MM.1S (cell line): ENCODE measurements at regions not wholly inside any gene's neighbourhood (a gene's known extent, or its start where the extent isn't known, plus 50 kb on each side); places are given as distances from the start of the nearest gene placed in this dataset.

ENCODE experiments used
- DNase-seq: peaks from one replicate; pipeline ENCODE4 v3.0.0-alpha.2; 2015
- H2AFZ ChIP-seq: fragments of 300-600 bp; sonication (generic); 2 replicates; pipeline ENCODE4 v1.6.0; 2016; ENCODE audit warnings: antibody characterized with exemption, low read length
- H3F3A ChIP-seq: fragments of 300-600 bp; sonication (generic); 2 replicates; pipeline ENCODE4 v1.6.1; 2016; ENCODE audit warnings: mild to moderate bottlenecking, antibody characterized with exemption, low read length, moderate library complexity, mixed read lengths; ENCODE audit not compliant: insufficient read depth
- H3K27ac ChIP-seq: fragments of 300-600 bp; sonication (generic); 2 replicates; pipeline ENCODE4 v1.5.1; 2016; ENCODE audit warnings: mild to moderate bottlenecking, low read length
- H3K27me3 ChIP-seq: fragments of 300-600 bp; sonication (generic); replicated peaks from 2 replicates; pipeline ENCODE4 v1.6.0; 2016; ENCODE audit warnings: low read length; ENCODE audit not compliant: insufficient read depth
- H3K36me3 ChIP-seq: fragments of 300-600 bp; sonication (generic); replicated peaks from 2 replicates; pipeline ENCODE4 v1.6.1; 2016; ENCODE audit warnings: mild to moderate bottlenecking, low read length, mixed read lengths; ENCODE audit not compliant: insufficient read depth
- H3K4me1 ChIP-seq: fragments of 300-600 bp; sonication (generic); 2 replicates; pipeline ENCODE4 v1.6.1; 2016; ENCODE audit warnings: low read length, mixed read lengths
- H3K4me2 ChIP-seq: fragments of 300-600 bp; sonication (generic); 2 replicates; pipeline ENCODE4 v1.6.0; 2016; ENCODE audit warnings: low read depth, low read length
- H3K4me3 ChIP-seq: fragments of 300-600 bp; sonication (generic); 2 replicates; pipeline ENCODE4 v1.5.1; 2016; ENCODE audit warnings: low read length, mixed read lengths
- H3K79me2 ChIP-seq: fragments of 300-600 bp; sonication (generic); 2 replicates; pipeline ENCODE4 v1.6.1; 2016; ENCODE audit warnings: mixed run types, low read length, mixed read lengths
- H3K9ac ChIP-seq: fragments of 300-600 bp; sonication (generic); 2 replicates; pipeline ENCODE4 v1.6.1; 2016; ENCODE audit warnings: low read length, mixed read lengths
- H3K9me2 ChIP-seq: fragments of 300-600 bp; sonication (generic); replicated peaks from 2 replicates; pipeline ENCODE4 v1.6.1; 2016; ENCODE audit warnings: mild to moderate bottlenecking, low read length, mixed read lengths; ENCODE audit not compliant: insufficient read depth
- H3K9me3 ChIP-seq: fragments of 300-600 bp; sonication (generic); replicated peaks from 2 replicates; pipeline ENCODE4 v1.6.1; 2016; ENCODE audit warnings: mild to moderate bottlenecking, low read length, mixed read lengths; ENCODE audit not compliant: insufficient read depth
- H4K20me1 ChIP-seq: fragments of 300-600 bp; sonication (generic); 2 replicates; pipeline ENCODE4 v1.6.1; 2016; ENCODE audit warnings: mild to moderate bottlenecking, low read length, moderate library complexity, mixed read lengths; ENCODE audit not compliant: insufficient read depth
- EZH2 ChIP-seq: fragments of 300-600 bp; sonication (generic); optimal IDR thresholded peaks from 2 replicates; pipeline ENCODE3; 2017; ENCODE audit warnings: low read depth, mild to moderate bottlenecking, antibody characterized with exemption, low read length, mixed read lengths
- EZH2phosphoT487 ChIP-seq: fragments of 300-600 bp; sonication (generic); IDR thresholded peaks from 2 replicates; pipeline ENCODE4 v1.6.1; 2018; ENCODE audit warnings: antibody characterized with exemption, low read length
- TF ChIP-seq, protein P1 (sequence below): fragments of 300-600 bp; sonication (generic); IDR thresholded peaks from 2 replicates; pipeline ENCODE4 v1.5.1; 2016; ENCODE audit warnings: antibody characterized with exemption, low read length, mixed read lengths

DNA sequence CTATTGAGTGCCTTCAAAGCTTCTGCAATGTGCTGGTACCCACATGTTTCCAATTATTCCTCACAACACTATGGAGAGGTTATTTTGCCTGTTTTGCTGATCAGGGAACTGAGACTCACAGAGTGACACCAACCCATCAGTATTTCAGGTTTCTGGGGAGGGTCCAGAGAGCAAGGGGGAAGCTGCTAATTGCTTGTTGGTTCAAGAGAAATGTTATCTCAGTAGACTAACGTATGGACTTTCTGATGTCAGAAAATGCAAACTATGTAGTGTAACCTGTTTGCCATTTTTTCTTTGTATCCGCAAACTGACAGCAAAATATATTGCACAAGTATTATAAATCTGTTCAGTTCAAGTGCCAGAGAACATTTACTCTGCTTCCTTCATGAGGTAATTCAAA, 108.3 kb upstream of the MSX2 start:
- no peaks in the 10 kb centered on the region for H3K79me2 ChIP-seq
- no peaks in the 10 kb centered on the region for H3F3A ChIP-seq
- H3K27ac ChIP-seq: no peak overlapping the region
- no peaks in the 10 kb centered on the region for H3K4me1 ChIP-seq
- H3K4me3 ChIP-seq: no peak overlapping the region
- no peak for DNase-seq
- no peaks in the 10 kb centered on the region for H3K27me3 ChIP-seq
- H3K36me3 ChIP-seq: no peaks in the 10 kb centered on the region
- no peaks in the 10 kb centered on the region for H3K9me2 ChIP-seq
- TF ChIP-seq EZH2phosphoT487 (no peak), EZH2 (no peak)
- TF ChIP-seq, protein P1, sequence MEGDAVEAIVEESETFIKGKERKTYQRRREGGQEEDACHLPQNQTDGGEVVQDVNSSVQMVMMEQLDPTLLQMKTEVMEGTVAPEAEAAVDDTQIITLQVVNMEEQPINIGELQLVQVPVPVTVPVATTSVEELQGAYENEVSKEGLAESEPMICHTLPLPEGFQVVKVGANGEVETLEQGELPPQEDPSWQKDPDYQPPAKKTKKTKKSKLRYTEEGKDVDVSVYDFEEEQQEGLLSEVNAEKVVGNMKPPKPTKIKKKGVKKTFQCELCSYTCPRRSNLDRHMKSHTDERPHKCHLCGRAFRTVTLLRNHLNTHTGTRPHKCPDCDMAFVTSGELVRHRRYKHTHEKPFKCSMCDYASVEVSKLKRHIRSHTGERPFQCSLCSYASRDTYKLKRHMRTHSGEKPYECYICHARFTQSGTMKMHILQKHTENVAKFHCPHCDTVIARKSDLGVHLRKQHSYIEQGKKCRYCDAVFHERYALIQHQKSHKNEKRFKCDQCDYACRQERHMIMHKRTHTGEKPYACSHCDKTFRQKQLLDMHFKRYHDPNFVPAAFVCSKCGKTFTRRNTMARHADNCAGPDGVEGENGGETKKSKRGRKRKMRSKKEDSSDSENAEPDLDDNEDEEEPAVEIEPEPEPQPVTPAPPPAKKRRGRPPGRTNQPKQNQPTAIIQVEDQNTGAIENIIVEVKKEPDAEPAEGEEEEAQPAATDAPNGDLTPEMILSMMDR: no peak
- no peaks in the 10 kb centered on the region for H4K20me1 ChIP-seq
- no peak overlapping the region for H3K4me2 ChIP-seq
- H3K9me3 ChIP-seq: no peaks in the 10 kb centered on the region
- H2AFZ ChIP-seq: no peak overlapping the region
- no peak overlapping the region for H3K9ac ChIP-seq

DNA sequence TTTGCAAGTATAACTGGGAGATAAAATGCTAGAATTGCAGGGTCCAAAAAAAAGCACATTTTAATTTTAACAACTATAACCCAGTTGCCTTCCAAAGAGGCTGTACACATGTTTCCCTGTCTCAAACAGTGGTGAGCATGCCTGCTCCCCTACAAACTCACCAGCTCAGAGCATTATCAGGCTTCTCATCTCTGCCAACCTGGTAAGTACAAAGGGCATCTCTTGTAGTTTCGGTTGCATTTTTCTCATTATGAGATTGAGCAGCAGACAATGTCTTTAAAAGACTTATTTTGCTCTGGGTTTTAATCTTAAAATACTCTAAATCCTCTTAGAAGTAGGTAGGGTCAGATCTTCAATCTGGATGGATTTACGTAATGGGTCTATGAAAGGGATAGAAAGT, 107.1 kb upstream of the MSX2 start:
- TF ChIP-seq, protein P1: no peak
- no peak for TF ChIP-seq EZH2phosphoT487
- TF ChIP-seq EZH2: no peak
- Histone ChIP-seq H3K4me2 (peak overlapping the region; percentile 16; the same call in 1 of the 2 replicates), H3K36me3 (no peaks in the 10 kb centered on the region)

DNA sequence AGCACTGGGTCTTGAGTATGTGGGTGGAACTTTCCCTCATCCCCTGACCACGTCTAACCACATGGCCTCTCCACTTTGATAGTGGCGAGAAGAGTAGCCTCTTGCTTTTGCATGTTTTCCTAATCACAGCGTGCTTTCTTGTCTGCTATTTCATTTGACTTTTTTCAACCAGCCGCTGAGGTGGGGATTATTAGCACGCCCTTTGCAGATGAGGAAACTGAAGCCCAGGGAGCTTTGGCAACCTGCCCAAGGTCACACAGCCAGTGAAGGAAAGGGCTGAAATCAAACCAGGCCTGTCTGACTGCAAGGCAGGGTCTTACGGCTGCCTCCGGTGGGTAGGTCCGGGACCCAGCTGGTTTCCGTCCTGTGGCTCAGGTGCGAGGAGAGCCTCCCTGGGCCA, 106.5 kb upstream of the MSX2 start:
- Histone ChIP-seq H3K36me3 (no peaks in the 10 kb centered on the region), H3K4me1 (peaks cover 5% of the 10 kb centered on the region; the same call in 1 of the 2 replicates), H3K27ac (peak overlapping the region; percentile 28; the same call in 1 of the 2 replicates), H3K4me2 (no peak overlapping the region), H3K4me3 (no peak overlapping the region), H3K79me2 (no peaks in the 10 kb centered on the region), H3K9me2 (no peaks in the 10 kb centered on the region), H3F3A (0 out of 2 replicates have a peak, but pooled peaks cover 5% of the 10 kb centered on the region), H3K27me3 (no peaks in the 10 kb centered on the region), H4K20me1 (no peaks in the 10 kb centered on the region), H2AFZ (0 out of 2 replicates have a peak overlapping the region, but pooled peaks have one; percentile 14), H3K9me3 (no peaks in the 10 kb centered on the region), H3K9ac (no peak overlapping the region)
- TF ChIP-seq EZH2: no peak
- TF ChIP-seq, protein P1: no peak
- no peak for TF ChIP-seq EZH2phosphoT487
- peak; percentile 32 for DNase-seq

More for the DNA sequence above, 107.1 kb upstream of the MSX2 start:
- no peaks in the 10 kb centered on the region for H3K9me3 ChIP-seq
- no peak overlapping the region for H3K4me3 ChIP-seq
- peak; percentile 57 for DNase-seq
- H4K20me1 ChIP-seq: no peaks in the 10 kb centered on the region
- H3K79me2 ChIP-seq: no peaks in the 10 kb centered on the region
- no peak overlapping the region for H3K9ac ChIP-seq
- peaks cover 2% of the 10 kb centered on the region; the same call in 1 of the 2 replicates for H3K4me1 ChIP-seq
- H3F3A ChIP-seq: 0 out of 2 replicates have a peak, but pooled peaks cover 1% of the 10 kb centered on the region
- peak overlapping the region; percentile 14; the same call in 1 of the 2 replicates for H2AFZ ChIP-seq
- H3K27ac ChIP-seq: peak overlapping the region; percentile 28; the same call in 1 of the 2 replicates
- no peaks in the 10 kb centered on the region for H3K27me3 ChIP-seq
- no peaks in the 10 kb centered on the region for H3K9me2 ChIP-seq
